Activated T-helper 1 cell treated with Interleukin-2 at 50 U/mL for 16 hours (primary cell): ENCODE measurements at regions not wholly inside any gene's neighbourhood (a gene's known extent, or its start where the extent isn't known, plus 50 kb on each side); places are given as distances from the start of the nearest gene placed in this dataset.
"Not testable (repeated sequence)": the region's sequence is repeated elsewhere in the genome, so short reads cannot be mapped to it uniquely, and the experiment has no call there.

ENCODE experiments used
- DNase-seq: peaks from one replicate; pipeline ENCODE4 v3.0.0-alpha.2; 2020; ENCODE audit warnings: low read depth

- no peak for DNase-seq
These were observed 253.5 kb upstream of the PLET1 start for GRCh38 chr11:112514011-112514740.

GRCh38 chr11:112516261-112516660, 255.6 kb upstream of the PLET1 start:
- no peak for DNase-seq

- DNase-seq, result no peak
These were observed 256.1 kb upstream of the PLET1 start for GRCh38 chr11:112516755-112517154.

- DNase-seq, result no peak
These were observed 257.7 kb upstream of the PLET1 start for GRCh38 chr11:112518371-112518770.

DNA sequence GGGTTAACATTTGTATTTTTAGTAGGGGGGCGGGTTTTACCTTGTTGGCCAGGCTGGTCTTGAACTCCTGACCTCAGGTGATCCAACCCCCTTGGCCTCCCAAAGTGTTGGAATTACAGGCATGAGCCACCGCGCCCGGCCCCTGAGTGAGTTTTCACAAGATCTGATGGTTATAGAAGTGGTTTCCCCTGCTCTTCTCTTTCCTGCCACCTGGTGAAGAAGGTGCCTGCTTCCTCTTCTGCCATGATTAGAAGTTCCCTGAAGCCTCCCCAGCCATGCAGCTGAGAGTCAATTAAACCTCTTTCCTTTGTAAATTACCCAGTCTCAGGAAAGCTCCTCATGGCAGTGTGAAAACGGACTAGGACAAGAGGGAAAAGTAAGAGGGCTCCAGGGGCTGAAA, 259.1 kb upstream of the PLET1 start:
- DNase-seq, result no peak

DNA sequence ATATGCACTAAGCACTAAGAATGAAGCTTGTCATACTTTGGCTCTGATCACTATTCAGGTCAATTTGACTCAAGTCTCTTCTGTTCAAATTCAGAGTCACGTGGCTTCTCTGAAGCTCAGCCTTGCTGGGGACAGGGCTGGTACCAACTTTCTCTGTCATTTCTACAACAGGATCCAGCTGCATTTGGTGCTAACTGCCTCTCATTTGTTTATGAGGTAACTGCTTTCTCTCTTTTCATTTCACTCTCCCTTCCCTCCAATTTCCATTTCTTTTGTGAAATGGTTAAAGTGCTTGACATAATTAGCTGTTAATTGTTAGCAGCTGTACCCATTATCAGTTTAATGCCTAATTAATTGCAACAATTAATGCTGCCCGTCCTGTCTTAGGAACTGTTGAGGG, 259.7 kb upstream of the PLET1 start:
- no peak for DNase-seq

GRCh38 chr11:112522536-112522935, 261.9 kb upstream of the PLET1 start:
- DNase-seq, result no peak

GRCh38 chr11:112523031-112523430, 262.4 kb upstream of the PLET1 start:
- no peak for DNase-seq

- no peak for DNase-seq
These were observed 262.8 kb upstream of the PLET1 start for GRCh38 chr11:112523477-112523876.

- DNase-seq, result no peak
These were observed 263.3 kb upstream of the PLET1 start for GRCh38 chr11:112523951-112524350.

DNA sequence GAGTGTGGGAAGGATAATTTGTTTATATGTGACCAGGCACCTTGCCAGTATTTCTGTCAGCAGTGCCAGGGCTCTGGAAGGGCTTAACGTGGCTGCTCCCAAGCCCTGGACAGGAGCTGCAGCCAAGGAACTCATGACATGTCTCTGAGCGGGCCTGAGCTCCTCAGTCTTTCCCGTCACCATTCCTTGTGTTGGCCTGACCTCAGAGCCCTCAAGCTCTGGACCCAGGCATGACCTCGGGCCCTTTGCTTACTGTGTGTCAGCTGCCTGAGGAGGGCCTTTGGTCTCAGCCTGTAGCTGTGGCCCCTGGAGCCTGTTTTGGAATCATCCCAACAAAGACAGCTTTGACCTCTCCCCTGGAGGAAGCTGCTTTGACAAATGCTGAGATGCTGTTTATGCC, 264.1 kb upstream of the PLET1 start:
- no peak for DNase-seq

DNA sequence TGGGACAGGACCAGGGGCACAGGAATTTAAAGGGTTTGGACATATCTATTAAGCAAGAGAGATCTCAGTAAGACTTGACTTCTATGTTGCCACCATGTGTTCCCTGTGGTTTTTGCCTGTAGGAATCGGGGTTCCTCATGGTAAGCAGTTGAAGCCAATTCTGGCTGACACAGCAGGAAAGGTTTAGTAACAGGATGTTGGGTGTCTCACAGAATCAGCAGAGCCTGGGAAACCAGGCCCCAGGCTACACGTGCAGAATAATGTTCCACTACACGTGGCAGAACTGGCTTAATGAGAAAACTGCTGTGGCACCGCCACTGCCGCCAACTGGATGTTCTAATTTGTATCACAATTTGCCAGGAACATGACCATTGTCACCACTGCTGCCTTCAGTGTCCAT, 264.6 kb upstream of the PLET1 start:
- DNase-seq, result no peak

- no peak for DNase-seq
These were observed 265.4 kb upstream of the PLET1 start for GRCh38 chr11:112525844-112526590.

- no peak for DNase-seq
These were observed 266.2 kb upstream of the PLET1 start for GRCh38 chr11:112526699-112527416.

- DNase-seq, result no peak
These were observed 268.4 kb upstream of the PLET1 start for GRCh38 chr11:112529071-112529470.

GRCh38 chr11:112532506-112532905, 271.8 kb upstream of the PLET1 start:
- DNase-seq, result no peak

- DNase-seq, result no peak
These were observed 273.0 kb upstream of the PLET1 start for GRCh38 chr11:112533682-112534081.

- DNase-seq, result no peak
These were observed 273.5 kb upstream of the PLET1 start for GRCh38 chr11:112534208-112534607.

- no peak for DNase-seq
These were observed 276.4 kb upstream of the PLET1 start for GRCh38 chr11:112537026-112537425.

DNA sequence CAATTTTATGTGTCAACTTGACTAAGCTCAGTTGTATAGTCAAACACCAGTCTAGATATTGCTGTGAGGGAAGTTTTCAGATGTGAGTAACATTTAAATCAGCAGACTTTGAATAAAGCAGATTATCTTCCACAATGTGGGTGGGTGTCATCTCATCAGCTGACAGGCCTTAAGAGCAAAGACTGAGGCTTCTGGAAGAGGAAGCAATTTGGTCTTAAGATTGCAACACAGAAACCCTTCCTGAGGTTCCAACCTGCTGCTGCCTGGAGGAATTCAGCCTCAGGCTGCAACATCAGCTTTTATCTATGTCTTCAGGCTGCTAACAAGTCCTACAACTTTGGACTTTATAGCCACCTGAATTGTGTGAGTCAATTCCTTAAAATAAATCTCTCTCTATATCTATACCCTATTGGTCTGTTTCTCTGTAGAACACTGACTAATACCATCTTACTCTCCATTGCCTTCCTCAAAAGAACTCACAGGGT, 277.2 kb upstream of the PLET1 start:
- DNase-seq, result no peak

- no peak for DNase-seq
These were observed 278.0 kb upstream of the PLET1 start for GRCh38 chr11:112538534-112539280.

- not testable (repeated sequence) for DNase-seq
These were observed 278.6 kb upstream of the PLET1 start for GRCh38 chr11:112539281-112539555.
